ENCODE measurements at regions not wholly inside any gene's neighbourhood (a gene's known extent, or its start where the extent isn't known, plus 50 kb on each side); places are given as distances from the start of the nearest gene placed in this dataset.

- intact Hi-C loops (cut with DNase I; ENCODE audit: low total_unique reads): no loop called here
- Histone ChIP-seq H3K36me3 (no peaks in the 10 kb centered on the region), H3K4me1 (peaks cover 0 to 9% of the 10 kb centered on the region in 2 donors), H3K27me3 (no peaks in the 10 kb centered on the region), H3K27ac (peak overlapping the region; percentile 21 to 68), H3K9me3 (no peaks in the 10 kb centered on the region), H3K4me3 (peak overlapping the region in 2 of 3 donors; percentile 8 to 34)
- no peak for TF ChIP-seq POLR2AphosphoS5 (IDR thresholded peaks at IDR 0.05)
- TF ChIP-seq CTCF (IDR thresholded peaks at IDR 0.05): no peak
- no peak for TF ChIP-seq POLR2A (IDR thresholded peaks at IDR 0.05)
- DNase-seq (ENCODE audit: low spot score in 2 of 2): no peak
These were observed 66.1 kb upstream of the ENPP6 start for GRCh38 chr4:184283659-184284335.

- DNase-seq (ENCODE audit: low spot score in 2 of 2): no peak
- TF ChIP-seq POLR2AphosphoS5 (IDR thresholded peaks at IDR 0.05) (no peak), POLR2A (IDR thresholded peaks at IDR 0.05) (no peak), CTCF (IDR thresholded peaks at IDR 0.05) (no peak)
- Histone ChIP-seq H3K4me1 (peaks cover 0 to 9% of the 10 kb centered on the region in 2 donors), H3K27me3 (no peaks in the 10 kb centered on the region), H3K9me3 (no peaks in the 10 kb centered on the region), H3K36me3 (no peaks in the 10 kb centered on the region), H3K4me3 (no peak overlapping the region), H3K27ac (no peak overlapping the region)
- intact Hi-C loops (cut with DNase I; ENCODE audit: low total_unique reads): no loop called here
These were observed 65.4 kb upstream of the ENPP6 start for GRCh38 chr4:184282895-184283654.

- Histone ChIP-seq H3K4me1 (peaks cover 0 to 9% of the 10 kb centered on the region in 2 donors), H3K9me3 (peaks cover 0 to 2% of the 10 kb centered on the region in 2 donors), H3K27ac (peak overlapping the region; percentile 11 to 48), H3K27me3 (no peaks in the 10 kb centered on the region), H3K4me3 (no peak overlapping the region), H3K36me3 (no peaks in the 10 kb centered on the region)
- TF ChIP-seq POLR2AphosphoS5 (IDR thresholded peaks at IDR 0.05): no peak
- TF ChIP-seq POLR2A (IDR thresholded peaks at IDR 0.05): no peak
- peak in 1 of 3 donors; percentile 34 for TF ChIP-seq CTCF (IDR thresholded peaks at IDR 0.05)
- no peak for DNase-seq (ENCODE audit: low spot score in 2 of 2)
- intact Hi-C loops (cut with DNase I; ENCODE audit: low total_unique reads): no loop called here
These were observed 64.6 kb upstream of the ENPP6 start for GRCh38 chr4:184282251-184282713.

- H3K27me3 ChIP-seq: no peaks in the 10 kb centered on the region
- intact Hi-C loops (cut with DNase I; ENCODE audit: low total_unique reads): no loop called here
- H3K4me3 ChIP-seq: no peak overlapping the region
- peaks cover 0 to 3% of the 10 kb centered on the region in 2 donors for H3K9me3 ChIP-seq
- peaks cover 0 to 6% of the 10 kb centered on the region in 2 donors for H3K4me1 ChIP-seq
- DNase-seq (ENCODE audit: low spot score in 2 of 2): no peak
- TF ChIP-seq POLR2AphosphoS5 (IDR thresholded peaks at IDR 0.05): no peak
- TF ChIP-seq POLR2A (IDR thresholded peaks at IDR 0.05): no peak
- no peak for TF ChIP-seq CTCF (IDR thresholded peaks at IDR 0.05)
- no peaks in the 10 kb centered on the region for H3K36me3 ChIP-seq
- H3K27ac ChIP-seq: no peak overlapping the region
These were observed 63.8 kb upstream of the ENPP6 start for GRCh38 chr4:184281231-184282139.
